Activated CD8-positive, alpha-beta memory T cell treated with anti-CD3 and anti-CD28 coated beads, Interleukin-2, amount 10 ng/mL, durations not matched to agents 7 days and 5 days (primary cell): ENCODE measurements at regions not wholly inside any gene's neighbourhood (a gene's known extent, or its start where the extent isn't known, plus 50 kb on each side); places are given as distances from the start of the nearest gene placed in this dataset.

Source experiments
- ATAC-seq: fragments of 150-1000 bp; cut with Tn5 transposase; one replicate; pipeline ENCODE4 v1.10.0; 2021; ENCODE audit warnings: moderate library complexity
- CTCF ChIA-PET: fragments of 350-600 bp; sonication (Branson Sonifier 250); formaldehyde crosslinking; loops from one replicate; lab custom pipeline; 2021; ENCODE audit warnings: antibody characterized with exemption; lab: Charles Lee
- DNase-seq: peaks from one replicate; pipeline ENCODE4 v3.0.0-alpha.2; 2020
- H3K27ac Mint-ChIP-seq: one replicate; pipeline ENCODE4 v1.8.0; 2021; ENCODE audit warnings: mild to moderate bottlenecking, mixed read lengths
- H3K27me3 Mint-ChIP-seq: one replicate; pipeline ENCODE4 v1.8.0; 2021; ENCODE audit warnings: mixed read lengths
- H3K36me3 Mint-ChIP-seq: one replicate; pipeline ENCODE4 v1.8.0; 2021; ENCODE audit warnings: mild to moderate bottlenecking, mixed read lengths
- H3K4me1 Mint-ChIP-seq: one replicate; pipeline ENCODE4 v1.8.0; 2021; ENCODE audit warnings: mixed read lengths
- H3K4me3 Mint-ChIP-seq: one replicate; pipeline ENCODE4 v1.8.0; 2021; ENCODE audit warnings: mild to moderate bottlenecking, moderate library complexity, mixed read lengths
- H3K9me3 Mint-ChIP-seq: one replicate; pipeline ENCODE4 v1.8.0; 2022; ENCODE audit warnings: low read depth, mixed read lengths

DNA sequence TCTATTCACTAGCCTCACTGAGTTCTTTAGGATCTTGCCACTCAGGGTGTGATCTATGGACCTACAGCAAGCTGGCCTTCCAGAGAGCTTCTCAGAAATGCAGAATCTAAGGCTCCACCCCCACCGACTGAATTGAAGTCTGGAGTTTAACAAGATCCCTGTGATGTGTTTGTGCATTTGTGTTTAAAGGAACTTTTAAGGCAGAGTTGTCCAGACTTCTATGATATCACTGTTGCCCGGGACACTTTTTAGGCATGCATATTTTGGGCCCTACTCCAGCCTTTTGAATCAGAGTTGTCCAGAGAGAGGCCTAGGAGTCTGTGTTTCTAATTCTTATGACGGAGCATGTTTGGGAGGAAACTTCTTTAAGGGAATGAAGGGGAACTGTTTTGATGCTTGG is 232.3 kb downstream of the QKI start:
- no peak overlapping the region for H3K27ac Mint-ChIP-seq
- no peaks in the 10 kb centered on the region for H3K4me1 Mint-ChIP-seq
- H3K27me3 Mint-ChIP-seq = no peaks in the 10 kb centered on the region
- DNase-seq (no peak), ATAC-seq (no peak)
- H3K36me3 Mint-ChIP-seq = no peaks in the 10 kb centered on the region
- no peaks in the 10 kb centered on the region for H3K9me3 Mint-ChIP-seq
- CTCF ChIA-PET = no interaction called here
- no peak overlapping the region for H3K4me3 Mint-ChIP-seq

DNA sequence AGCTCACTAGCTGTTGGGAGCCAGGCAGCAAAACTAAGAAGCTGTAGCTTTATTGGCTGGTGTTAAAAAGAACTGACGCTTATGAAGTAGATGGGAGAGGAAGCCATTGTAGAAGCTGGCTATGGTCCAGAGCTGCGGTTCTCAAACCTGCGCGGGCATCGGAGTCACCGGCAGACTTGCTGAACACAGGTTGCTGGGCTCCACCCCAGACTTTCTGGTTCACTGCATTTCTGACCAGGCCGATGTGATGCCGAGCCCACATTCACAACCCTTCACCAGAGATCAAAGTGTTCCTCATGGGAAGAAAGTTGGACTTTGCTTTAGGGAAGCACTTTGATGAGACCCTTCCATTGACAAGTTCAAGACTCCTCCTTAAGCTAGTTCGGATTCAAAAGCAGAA is 231.6 kb downstream of the QKI start:
- H3K27me3 Mint-ChIP-seq = no peaks in the 10 kb centered on the region
- CTCF ChIA-PET = no interaction called here
- no peak overlapping the region for H3K4me3 Mint-ChIP-seq
- H3K27ac Mint-ChIP-seq = no peak overlapping the region
- no peaks in the 10 kb centered on the region for H3K9me3 Mint-ChIP-seq
- H3K4me1 Mint-ChIP-seq = no peaks in the 10 kb centered on the region
- ATAC-seq = no peak
- H3K36me3 Mint-ChIP-seq = no peaks in the 10 kb centered on the region
- DNase-seq = no peak

DNA sequence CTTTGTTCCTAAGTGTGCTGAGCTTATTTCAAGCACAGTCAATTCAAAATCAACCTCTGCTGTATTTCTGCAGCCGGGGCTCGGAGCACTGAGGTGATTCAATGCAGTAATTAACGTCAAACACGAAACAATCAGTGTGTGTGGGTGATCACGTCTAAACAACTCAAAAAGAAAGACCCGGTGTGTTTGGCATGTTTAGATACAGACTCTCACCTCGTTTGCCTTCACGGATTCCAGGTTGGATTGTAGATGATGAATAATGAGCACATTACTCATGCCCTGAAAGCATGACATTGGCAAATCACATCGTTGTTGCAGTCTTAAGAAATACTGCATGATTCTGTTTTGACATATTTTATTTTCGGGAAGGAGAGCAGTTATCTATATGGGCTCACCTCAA is 231.0 kb downstream of the QKI start:
- no peak overlapping the region for H3K27ac Mint-ChIP-seq
- DNase-seq (no peak), ATAC-seq (no peak)
- no peaks in the 10 kb centered on the region for H3K27me3 Mint-ChIP-seq
- H3K4me1 Mint-ChIP-seq = no peaks in the 10 kb centered on the region
- H3K36me3 Mint-ChIP-seq = no peaks in the 10 kb centered on the region
- no peaks in the 10 kb centered on the region for H3K9me3 Mint-ChIP-seq
- H3K4me3 Mint-ChIP-seq = no peak overlapping the region
- CTCF ChIA-PET = no interaction called here

DNA sequence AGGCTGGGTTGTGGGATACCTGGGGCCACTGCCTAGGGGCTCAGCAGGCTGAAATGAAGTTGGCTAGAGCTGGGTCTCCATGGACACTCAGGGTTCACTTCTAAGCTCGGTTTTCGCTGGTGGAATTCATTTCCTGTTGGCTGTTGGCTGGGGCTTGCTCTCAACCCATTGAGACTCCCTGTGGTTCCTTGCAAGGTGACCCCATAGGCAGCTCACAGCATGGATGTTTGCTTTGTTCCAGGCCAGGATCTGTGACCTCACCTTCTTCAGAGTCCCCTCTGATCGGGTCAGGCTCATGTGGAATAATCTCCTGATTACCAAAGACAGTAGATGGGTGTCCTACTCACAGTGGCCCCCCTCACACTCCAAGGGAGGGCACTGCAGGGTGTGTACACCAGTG is 229.3 kb downstream of the QKI start:
- DNase-seq (no peak), ATAC-seq (no peak)
- Mint-ChIP-seq H3K9me3 (no peaks in the 10 kb centered on the region), H3K27ac (no peak overlapping the region), H3K4me1 (no peaks in the 10 kb centered on the region), H3K4me3 (no peak overlapping the region), H3K36me3 (no peaks in the 10 kb centered on the region), H3K27me3 (no peaks in the 10 kb centered on the region)
- CTCF ChIA-PET = no interaction called here

DNA sequence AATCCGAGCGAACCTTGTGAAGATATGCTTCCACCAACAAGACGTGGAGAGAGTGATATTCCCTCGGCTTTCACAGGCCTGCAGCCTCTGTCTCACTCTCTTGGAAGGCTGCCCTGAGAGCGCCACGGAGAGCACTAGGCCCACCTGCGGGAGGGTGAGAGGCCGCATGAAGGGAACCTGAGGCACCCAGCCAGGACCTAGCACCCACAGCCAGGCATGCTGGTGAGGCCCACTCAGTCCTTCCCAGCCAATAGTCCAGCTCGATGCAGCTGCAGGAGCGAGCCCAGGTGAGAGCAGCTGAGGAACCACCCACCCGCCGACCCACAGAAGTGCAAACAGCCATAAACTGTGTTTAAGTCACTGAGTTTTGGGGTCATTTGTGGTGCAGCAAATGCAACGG is 227.2 kb downstream of the QKI start:
- Mint-ChIP-seq H3K4me1 (no peaks in the 10 kb centered on the region), H3K9me3 (no peaks in the 10 kb centered on the region), H3K36me3 (no peaks in the 10 kb centered on the region), H3K4me3 (no peak overlapping the region), H3K27me3 (no peaks in the 10 kb centered on the region), H3K27ac (no peak overlapping the region)
- ATAC-seq (no peak), DNase-seq (no peak)
- CTCF ChIA-PET = no interaction called here

DNA sequence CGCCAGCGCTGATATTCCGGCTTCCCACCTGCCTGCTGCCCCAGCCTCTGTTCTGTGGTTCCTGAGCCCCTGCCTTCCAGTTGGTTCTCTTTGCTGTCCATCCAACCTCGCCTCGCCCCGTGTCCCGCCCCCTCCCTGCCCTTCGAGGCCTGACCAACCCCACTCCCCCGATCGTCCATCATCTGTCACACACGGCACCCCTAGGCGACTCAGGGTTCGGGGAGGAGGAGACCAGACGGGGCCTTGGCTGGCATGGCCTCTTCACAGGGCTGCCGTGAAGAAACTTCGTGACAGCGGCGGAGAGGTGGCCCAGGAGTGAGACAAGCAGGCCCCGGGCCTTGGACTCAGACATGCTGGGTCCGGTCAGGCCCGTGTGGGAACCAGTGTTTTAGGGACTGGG is 226.1 kb downstream of the QKI start:
- Mint-ChIP-seq H3K27me3 (no peaks in the 10 kb centered on the region), H3K4me1 (no peaks in the 10 kb centered on the region), H3K9me3 (no peaks in the 10 kb centered on the region), H3K36me3 (no peaks in the 10 kb centered on the region), H3K27ac (no peak overlapping the region), H3K4me3 (no peak overlapping the region)
- no peak for ATAC-seq
- CTCF ChIA-PET = no interaction called here
- no peak for DNase-seq

DNA sequence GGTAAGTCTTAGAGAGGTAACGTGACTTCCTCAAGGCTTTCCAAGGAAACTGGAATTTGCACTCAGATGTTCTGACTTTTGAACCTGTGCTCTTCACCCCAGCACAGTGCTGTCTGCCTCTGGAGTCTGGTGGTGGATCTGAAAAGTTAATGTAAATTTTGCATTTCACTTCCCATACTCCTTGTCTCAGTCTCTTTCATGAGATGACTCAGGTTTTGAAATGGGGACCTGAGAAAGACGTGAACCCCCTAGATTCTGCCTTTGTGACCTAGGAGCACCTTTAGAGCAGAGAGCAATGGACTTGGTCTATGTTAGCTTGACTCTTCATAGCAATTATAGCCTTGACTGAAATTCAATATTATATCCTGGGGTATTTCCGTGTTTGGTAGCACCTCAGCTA is 223.0 kb downstream of the QKI start:
- Mint-ChIP-seq H3K27ac (no peak overlapping the region), H3K4me3 (no peak overlapping the region), H3K36me3 (no peaks in the 10 kb centered on the region), H3K4me1 (no peaks in the 10 kb centered on the region), H3K9me3 (no peaks in the 10 kb centered on the region), H3K27me3 (peaks cover under 1% of the 10 kb centered on the region)
- ATAC-seq = no peak
- CTCF ChIA-PET = no interaction called here
- no peak for DNase-seq

DNA sequence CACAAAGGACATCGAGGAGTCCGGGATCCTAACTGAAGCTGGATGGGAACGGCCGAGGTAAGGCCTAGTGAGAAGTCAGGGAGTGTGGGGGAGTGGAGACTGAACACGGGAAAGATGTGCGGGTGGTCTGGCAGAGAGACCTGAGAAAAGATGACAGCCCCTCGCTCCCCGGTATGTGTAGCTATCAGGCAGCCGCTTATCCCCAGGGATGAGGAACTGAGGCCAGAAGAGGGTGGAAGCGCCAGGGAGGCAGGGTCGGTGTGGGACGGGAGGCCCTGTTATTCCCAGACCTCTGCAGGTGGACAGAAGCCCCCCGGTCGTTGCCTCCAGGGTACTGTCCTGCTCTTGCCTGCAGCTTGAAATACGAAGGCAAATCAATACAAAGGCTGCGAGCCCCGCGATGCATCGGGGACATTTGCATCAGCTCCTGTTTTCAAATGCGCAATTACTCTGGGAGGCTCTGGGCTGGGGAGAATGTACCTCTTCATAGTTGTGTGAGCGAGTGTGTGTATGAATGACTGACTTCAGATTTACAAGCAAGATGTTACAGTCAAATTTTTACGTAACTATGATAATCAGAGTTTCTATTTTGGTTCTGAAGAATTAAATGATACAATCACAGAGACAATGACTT is 221.3 kb downstream of the QKI start:
- Mint-ChIP-seq H3K4me1 (no peaks in the 10 kb centered on the region), H3K27ac (no peak overlapping the region), H3K27me3 (peaks cover 4% of the 10 kb centered on the region), H3K9me3 (no peaks in the 10 kb centered on the region), H3K36me3 (no peaks in the 10 kb centered on the region), H3K4me3 (no peak overlapping the region)
- CTCF ChIA-PET = no interaction called here
- ATAC-seq (no peak), DNase-seq (no peak)

DNA sequence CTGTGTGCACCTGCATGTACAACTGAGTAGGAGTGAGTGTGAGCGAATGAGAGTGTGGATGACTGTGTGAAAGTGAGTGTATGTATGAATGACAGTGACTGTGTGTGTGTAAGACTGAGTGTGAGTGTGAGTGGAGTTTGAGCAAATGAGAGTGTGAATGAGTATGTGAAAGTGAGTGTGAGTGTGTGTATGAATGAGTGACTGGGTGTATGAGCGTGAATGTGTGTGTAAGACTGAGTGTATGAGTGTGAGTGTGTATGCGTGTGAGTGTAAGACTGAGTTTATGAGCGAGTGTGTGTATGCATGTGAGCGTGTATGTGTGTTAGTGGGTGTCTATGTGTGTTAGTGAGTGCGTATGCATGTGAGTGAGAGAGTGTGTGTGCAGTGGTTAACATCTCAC is 220.8 kb downstream of the QKI start:
- no peaks in the 10 kb centered on the region for H3K9me3 Mint-ChIP-seq
- H3K4me3 Mint-ChIP-seq = no peak overlapping the region
- CTCF ChIA-PET = no interaction called here
- no peaks in the 10 kb centered on the region for H3K36me3 Mint-ChIP-seq
- ATAC-seq (no peak), DNase-seq (no peak)
- no peak overlapping the region for H3K27ac Mint-ChIP-seq
- no peaks in the 10 kb centered on the region for H3K4me1 Mint-ChIP-seq
- peaks cover 7% of the 10 kb centered on the region for H3K27me3 Mint-ChIP-seq

DNA sequence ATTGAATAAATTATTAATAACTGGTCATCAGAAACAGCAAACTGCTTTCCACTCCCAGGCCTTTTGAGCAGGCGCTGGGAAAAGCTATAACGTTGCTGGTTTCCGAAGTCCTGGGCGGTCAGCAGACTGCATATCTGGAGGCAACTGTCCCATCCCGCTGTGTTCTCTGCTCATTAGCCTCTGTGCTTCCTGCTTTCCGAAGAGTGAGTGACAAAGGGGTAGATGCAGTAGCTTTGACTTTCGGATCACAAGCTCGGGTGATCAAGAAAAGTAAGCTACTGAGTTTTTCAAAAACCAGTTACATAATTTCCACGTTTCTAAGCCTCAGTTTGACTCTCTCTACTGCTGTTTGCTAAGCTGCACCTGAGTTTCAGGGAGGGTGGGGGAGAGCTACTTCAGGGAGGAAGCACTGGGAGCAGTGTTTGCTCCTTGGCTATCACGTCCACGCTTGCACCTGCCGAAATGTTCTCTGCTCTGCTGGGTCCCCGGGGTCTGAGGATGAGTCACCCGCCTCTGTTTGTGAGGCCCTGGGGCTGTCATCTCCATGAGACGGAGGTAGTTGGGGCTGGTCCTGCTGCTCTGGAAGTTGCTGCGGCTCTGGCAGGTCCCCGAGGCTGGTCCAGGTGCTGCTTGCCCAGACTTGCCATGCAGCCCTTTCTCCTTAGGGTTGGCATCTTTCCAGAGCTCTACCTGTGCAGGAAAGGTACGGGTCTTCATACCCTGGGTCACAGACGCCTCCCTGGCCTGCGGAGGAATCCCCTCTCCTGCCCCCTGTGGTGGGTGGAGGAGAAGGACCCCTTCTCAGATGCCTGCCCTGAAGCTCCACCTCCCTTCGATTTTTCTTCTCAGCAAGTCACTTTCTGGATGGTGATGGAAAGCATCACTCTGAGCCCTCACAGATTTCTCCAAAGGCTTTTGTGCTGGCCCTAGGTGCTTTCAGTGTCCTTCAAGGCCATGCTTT is 220.0 kb downstream of the QKI start:
- no peak for ATAC-seq
- H3K9me3 Mint-ChIP-seq = no peaks in the 10 kb centered on the region
- no peaks in the 10 kb centered on the region for H3K4me1 Mint-ChIP-seq
- H3K27me3 Mint-ChIP-seq = peaks cover 14% of the 10 kb centered on the region
- no peaks in the 10 kb centered on the region for H3K36me3 Mint-ChIP-seq
- no peak overlapping the region for H3K4me3 Mint-ChIP-seq
- no peak for DNase-seq
- CTCF ChIA-PET = no interaction called here
- no peak overlapping the region for H3K27ac Mint-ChIP-seq

DNA sequence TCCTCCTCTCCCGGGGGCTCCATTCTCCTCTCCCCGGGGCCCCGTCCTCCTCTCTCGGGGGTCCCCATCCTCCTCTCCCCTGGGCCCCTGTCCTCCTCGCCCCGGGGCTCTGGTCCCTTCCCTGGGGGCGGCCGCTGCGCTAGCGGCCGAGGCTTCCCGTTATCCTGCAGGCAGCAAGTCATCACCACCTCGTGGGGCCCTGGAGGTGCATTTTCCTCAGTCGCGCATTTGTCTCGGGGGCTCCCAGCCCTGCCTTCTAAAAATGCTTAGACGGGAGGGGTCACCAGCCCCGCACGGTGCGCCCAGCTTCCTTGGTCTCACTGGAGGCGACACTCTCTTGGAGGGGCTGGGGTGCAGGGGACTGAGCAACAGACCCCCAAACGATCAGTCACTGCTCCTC is 216.5 kb downstream of the QKI start:
- no peaks in the 10 kb centered on the region for H3K4me1 Mint-ChIP-seq
- H3K27ac Mint-ChIP-seq = no peak overlapping the region
- H3K27me3 Mint-ChIP-seq = peaks cover 17% of the 10 kb centered on the region
- H3K9me3 Mint-ChIP-seq = no peaks in the 10 kb centered on the region
- DNase-seq (no peak), ATAC-seq (no peak)
- H3K4me3 Mint-ChIP-seq = no peak overlapping the region
- CTCF ChIA-PET = no interaction called here
- H3K36me3 Mint-ChIP-seq = no peaks in the 10 kb centered on the region

DNA sequence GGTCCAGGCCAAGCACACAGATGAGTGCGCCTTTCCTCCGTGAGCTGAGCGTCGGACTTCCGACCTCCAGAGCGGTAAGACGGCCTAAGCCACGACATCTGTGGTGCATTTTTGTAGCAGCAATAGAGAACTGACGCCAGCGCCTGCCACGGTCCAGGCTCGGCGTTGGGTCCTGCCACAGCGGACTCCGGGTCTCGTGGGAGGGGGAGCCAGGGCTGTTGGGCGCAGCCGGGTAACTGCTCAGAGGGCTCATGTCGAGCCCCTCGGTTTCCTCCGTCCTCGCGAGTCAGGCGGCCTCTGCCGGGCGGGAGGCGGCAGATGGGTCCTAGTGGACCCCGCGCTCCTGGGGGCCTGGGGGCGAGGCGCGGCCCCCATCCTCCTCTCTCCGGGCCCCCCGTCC is 216.1 kb downstream of the QKI start:
- Mint-ChIP-seq H3K4me1 (no peaks in the 10 kb centered on the region), H3K4me3 (no peak overlapping the region), H3K9me3 (no peaks in the 10 kb centered on the region), H3K27me3 (peaks cover 17% of the 10 kb centered on the region), H3K27ac (no peak overlapping the region), H3K36me3 (no peaks in the 10 kb centered on the region)
- ATAC-seq = no peak
- no peak for DNase-seq
- CTCF ChIA-PET = no interaction called here

DNA sequence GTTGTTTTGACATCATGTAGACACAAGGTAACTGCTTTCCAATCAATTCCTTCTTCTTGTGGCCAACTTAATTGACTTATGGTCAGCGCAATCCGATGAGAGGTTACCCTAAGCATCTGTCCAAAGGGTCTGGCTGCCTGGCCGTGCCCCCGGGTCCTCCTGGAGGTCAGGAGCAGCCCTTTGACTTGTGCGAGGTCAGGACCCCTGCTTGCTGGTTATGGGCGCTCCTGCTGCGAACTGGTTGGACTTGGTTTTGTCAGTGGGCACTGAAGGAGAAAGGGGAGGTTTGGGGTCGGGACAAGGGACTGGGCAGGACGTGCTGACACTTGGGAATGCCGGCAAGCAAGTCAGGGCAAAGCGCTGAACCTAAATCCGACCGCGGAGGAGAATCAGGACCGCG is 215.6 kb downstream of the QKI start:
- no peak overlapping the region for H3K27ac Mint-ChIP-seq
- DNase-seq = no peak
- CTCF ChIA-PET = no interaction called here
- no peaks in the 10 kb centered on the region for H3K9me3 Mint-ChIP-seq
- no peak for ATAC-seq
- H3K4me1 Mint-ChIP-seq = no peaks in the 10 kb centered on the region
- H3K4me3 Mint-ChIP-seq = no peak overlapping the region
- H3K27me3 Mint-ChIP-seq = peaks cover 18% of the 10 kb centered on the region
- H3K36me3 Mint-ChIP-seq = no peaks in the 10 kb centered on the region
